Brain pericyte (primary cell): ENCODE measurements at regions not wholly inside any gene's neighbourhood (a gene's known extent, or its start where the extent isn't known, plus 50 kb on each side); places are given as distances from the start of the nearest gene placed in this dataset.

Source experiments
- DNase-seq: peaks from one replicate; pipeline ENCODE4 v3.0.0-alpha.2; 2012; ENCODE audit warnings: low read depth, low spot score

DNA sequence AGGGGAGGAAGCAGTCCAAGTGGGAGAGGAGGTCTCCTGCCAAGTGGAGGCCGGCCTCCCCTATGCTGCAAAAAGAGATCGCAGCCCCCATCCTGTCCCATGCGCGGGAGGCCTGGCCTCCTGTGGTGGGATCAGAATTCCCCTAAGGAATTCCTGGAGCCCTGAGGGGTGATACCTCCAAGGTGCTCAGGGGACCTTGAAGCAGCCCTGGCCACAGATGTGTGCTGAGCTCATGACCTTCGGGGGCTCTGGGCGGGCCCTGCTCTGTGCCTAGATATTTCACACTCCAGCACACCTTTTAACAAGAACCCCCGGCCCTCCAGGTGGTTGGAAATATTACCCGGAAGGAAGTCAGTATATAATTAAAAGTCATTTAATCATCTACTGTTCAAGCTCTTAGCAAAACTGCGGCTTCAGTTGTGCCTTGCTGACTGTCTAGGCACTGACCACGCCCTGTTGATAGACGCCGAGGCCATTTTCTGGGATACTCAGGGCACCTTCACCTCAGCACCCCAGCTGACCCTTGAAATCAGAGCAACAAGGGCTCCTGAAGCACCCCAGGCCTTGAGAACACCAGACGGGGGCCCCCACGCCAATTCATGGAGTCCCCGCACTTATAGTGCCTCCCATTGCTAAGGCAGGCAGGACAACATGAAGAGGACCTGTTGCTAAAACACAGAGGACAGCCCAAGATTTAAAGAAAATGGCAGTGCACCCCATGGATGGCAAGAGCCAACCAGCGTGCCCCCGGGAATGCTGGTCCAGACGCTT, 119.1 kb downstream of the NDUFA10 start:
- DNase-seq: no peak

DNA sequence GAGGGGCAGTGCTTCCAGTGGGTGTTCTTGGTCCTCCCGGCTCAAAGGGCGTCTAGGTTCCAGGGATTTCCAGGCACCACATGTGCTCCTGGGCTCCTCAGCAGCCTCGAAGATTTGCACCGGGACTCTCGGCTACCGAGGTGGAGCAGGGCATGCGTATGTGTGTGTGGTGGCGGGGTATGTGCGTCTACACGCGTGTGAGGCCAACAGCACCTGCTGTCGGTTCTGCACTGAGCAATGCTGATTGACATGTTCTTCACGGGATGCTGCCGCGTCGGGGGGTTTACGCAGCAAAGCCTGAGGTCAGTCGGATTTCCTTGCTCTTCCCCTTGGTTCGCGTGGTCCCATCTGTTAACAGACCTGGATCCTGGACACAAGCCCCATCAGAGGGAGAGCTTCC, 119.8 kb downstream of the NDUFA10 start:
- no peak for DNase-seq

GRCh38 chr2:239904496-239904895, 120.6 kb downstream of the NDUFA10 start:
- DNase-seq: no peak

GRCh38 chr2:239903803-239904202, 121.3 kb downstream of the NDUFA10 start:
- DNase-seq: no peak

GRCh38 chr2:239903210-239903609, 121.9 kb downstream of the NDUFA10 start:
- no peak for DNase-seq

DNA sequence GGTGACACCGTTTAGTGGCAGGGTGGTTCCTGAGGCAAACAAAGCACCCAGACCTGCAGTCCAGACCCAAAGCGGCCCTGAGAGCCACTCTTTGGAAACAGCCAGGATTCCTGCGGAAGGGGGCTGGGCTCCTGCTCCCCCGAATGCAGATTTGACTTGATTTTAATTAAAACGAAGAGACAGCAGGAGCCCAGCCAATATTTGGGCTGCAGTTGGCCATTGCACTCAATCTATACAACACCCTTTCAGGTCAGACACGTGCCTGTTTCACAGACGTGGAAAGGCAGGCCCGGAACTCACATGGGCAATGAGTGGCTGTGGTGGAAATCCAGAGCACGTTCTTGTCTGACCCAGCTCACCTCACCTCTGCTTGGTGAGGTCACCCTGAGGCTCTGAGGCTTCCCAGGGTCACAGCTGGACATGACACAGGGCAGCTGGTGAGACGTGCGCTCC, 122.4 kb downstream of the NDUFA10 start:
- DNase-seq: no peak

DNA sequence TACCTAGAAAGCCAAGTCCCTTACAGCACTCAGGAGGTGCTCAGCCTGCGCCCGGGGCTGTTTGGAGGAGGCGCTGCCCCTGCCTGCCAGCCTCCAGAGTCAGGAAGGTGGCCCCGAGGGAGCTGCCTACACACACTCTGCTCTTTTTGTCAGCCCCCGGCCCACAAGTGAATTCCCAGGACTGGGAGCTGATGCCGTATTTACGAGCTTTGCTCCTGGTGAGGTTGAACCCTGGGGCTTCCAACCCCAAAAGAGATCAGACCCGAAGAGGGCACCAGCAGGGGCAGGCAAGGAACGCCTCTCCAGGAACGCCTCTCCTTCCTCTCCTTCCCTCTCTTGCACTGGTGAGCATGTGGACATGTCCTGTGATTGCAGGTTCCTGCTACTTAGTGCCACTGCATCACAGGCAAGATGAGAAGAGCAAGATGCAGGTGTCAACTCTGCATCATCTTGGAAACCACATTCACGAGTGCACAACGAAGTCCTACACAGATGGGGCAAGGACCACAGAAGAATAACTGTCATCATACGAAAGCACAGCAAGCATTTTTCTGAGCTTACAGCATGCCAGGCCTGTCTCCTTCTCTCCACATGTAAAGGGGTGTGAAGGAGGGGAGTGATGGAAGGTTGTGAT, 126.7 kb downstream of the NDUFA10 start:
- DNase-seq: no peak

DNA sequence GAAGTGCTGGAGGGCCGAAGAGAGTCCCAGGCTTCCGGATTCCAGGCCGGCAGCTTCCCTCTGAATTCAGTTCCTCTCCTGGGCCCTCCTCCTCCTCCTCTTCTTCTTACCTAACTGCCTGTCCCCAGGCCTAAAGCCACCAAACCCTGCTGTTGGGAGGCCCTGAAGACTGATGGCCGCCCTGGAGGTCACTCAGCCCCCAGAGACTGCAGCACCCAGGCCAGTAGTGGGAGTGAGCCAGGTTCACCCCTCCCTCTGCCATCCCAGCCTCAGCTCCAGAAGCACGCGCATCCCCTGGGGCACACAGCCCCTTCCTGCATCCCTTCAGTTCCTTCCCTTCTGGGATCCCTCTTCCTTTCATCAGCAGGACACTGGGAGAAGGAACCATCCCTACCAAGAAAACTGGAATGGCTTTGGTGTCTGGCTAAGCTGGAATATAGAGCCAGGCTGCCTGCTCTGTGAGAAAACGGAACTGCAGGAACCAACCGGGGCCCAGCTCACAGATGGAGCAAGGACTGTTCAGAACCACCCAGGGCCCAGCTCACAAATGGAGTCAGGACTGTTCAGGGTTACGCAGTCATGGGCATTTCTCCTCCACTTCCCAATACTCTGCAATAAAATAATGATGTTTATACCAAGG, 127.4 kb downstream of the NDUFA10 start:
- DNase-seq: no peak

DNA sequence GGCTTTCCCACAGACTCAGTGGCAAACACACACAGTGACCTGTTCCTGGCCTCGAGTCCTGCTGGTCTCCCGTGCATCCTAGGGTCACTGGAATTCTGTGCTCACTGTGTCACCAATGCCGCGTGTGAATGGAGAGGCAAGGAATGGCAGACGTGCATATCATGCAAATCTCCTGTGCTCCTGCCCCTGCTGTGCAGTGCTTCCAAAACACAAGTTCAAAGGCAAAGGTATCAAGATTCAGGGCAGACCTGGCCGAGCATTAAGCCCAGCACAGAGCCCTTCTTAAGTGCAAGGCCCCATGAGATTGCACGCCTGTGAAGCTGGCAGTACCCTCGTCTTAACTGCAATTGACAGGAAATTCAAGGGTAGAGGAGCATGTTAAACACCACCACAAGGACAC, 129.1 kb downstream of the NDUFA10 start:
- DNase-seq: no peak

DNA sequence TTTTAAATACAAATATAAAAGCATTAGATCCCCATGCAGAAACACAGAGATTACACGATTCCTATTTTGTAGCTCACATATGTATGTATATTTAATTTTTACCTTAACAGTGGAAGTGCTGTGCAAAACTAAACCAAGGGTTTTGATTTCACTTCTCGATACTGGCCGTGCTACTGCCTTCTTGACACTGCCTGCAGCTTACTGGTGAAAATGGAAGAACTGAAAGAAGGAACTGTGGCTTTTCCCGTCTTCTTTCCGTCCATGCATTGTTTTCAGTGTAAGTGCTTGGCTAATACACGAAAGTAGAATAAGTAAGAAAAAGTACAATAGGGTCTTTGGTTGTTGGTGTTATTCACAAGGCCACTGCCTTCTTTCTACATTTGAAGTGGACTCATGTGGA, 129.5 kb downstream of the NDUFA10 start:
- no peak for DNase-seq

DNA sequence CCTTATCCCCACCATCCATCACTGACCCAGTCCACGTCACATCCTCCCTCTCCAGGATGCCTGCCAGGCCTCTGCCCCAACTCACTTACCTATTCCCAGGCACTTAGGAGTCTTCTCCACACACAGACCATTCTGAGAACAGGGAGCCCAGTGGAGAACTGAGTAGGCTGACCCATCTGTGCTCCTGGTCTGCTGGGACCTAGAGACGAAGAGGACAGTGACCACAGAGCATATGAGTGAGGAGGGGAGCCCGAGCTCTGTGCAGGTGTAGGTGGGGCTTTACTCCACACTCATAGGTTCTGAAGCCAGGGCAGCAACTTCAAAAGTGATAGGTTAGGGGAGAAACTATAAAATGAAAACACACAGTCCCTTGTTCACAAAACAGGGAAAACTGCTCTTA, 130.0 kb downstream of the NDUFA10 start:
- DNase-seq: no peak

GRCh38 chr2:239894276-239894675, 130.9 kb downstream of the NDUFA10 start:
- no peak for DNase-seq

DNA sequence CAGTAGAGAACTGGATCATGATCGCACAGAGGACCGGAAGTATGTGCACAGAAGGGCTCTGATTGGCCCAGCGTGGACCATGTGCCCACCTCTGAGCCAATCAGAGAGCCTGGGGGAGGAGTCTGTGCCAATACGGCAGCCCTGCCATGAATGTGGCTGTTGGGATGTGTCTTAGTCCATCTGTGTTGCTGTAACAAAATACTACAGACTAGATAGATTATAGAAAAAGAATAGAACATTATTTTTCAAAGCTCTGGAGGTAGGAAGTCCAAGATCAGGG, 132.0 kb downstream of the NDUFA10 start:
- DNase-seq: no peak

- DNase-seq: no peak
These were observed 132.5 kb downstream of the NDUFA10 start for GRCh38 chr2:239892441-239893235.

DNA sequence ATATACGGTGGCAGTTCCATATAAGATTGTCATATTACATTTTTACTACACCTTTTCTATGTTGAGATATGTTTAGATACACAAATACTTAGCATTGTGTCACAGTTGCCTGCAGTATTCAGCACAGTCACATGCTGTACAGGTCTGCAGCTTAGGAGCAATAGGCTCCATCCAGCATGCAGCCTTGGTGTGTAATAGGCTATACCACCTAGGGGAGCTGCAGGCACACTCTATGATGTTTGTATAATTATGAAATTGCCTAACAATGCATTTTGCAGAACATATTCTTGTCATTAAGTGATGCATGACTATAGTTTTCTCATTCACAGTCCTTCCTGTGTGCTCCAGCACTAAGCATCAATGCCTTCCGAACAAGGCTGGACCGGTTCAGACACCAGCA, 133.4 kb downstream of the NDUFA10 start:
- no peak for DNase-seq

DNA sequence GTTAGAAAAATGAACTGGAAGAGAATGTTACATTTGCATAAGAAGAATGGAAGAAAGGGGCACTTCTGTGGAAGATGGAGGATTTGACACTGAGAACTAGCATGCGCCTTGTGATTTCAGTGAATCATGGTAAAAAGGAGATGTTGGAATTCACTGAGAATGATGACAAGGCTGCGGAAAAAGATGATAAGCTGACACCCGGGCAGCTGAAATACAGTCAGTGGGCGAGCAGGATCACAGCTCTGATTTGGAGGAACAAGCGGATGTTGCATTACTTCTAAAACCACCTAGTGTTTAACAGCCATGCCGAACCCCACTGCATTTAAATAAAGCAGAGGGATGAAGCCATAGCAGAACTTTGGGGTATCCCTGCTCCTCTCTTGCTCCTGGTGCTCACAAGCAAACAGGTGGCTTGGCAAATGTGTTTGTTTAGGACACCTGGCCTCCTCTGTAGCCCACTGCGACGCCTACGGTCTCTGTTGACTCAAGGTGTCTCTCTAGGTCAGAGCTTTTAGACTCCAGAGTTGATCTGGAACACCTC, 134.9 kb downstream of the NDUFA10 start:
- no peak for DNase-seq

DNA sequence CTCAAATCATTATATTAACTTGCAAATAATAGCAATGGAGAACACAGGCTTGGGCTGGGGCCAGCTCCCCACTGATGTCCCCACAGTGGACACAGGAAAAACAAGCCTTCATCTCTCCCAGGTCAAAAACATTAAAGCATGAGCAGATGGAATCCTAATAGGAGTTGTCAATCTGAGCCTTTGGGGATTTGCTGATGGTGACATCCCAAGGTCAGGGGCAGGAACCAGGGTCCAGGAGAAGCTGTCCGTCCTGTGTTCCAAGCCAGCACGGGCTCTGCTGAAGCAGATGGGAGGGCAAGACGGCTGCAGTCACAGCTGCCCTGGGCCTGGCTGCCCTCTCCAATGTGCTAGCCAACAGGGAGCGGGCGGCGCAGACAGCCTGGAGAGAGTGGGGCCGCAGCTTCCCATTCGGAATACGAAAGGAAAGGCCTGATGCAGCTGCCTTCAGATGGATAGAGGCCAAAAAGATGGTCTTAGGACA, 135.5 kb downstream of the NDUFA10 start:
- DNase-seq: no peak

- DNase-seq: no peak
These were observed 137.5 kb downstream of the NDUFA10 start for GRCh38 chr2:239887604-239888003.

DNA sequence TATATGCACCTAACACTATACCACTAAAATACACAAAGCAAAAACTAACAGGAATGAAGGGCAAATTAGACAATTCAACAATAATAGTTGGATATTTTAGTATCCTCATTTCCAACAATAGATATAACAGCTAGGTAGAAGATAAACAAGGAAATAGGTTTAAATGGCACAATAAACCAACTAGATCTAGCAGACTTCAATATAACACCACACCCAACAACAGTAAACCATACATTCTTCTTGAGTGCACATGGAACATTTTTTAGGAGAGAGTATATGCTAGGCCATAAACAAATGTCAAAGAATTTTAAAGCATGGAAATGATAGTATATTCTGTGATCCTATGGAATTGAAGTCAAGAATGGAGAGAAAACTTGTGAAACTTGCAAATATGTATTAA, 138.4 kb downstream of the NDUFA10 start:
- no peak for DNase-seq

- DNase-seq: no peak
These were observed 140.3 kb downstream of the NDUFA10 start for GRCh38 chr2:239884875-239885274.

- no peak for DNase-seq
These were observed 141.1 kb downstream of the NDUFA10 start for GRCh38 chr2:239884051-239884405.
